ENCODE measurements at regions not wholly inside any gene's neighbourhood (a gene's known extent, or its start where the extent isn't known, plus 50 kb on each side); places are given as distances from the start of the nearest gene placed in this dataset.

DNA sequence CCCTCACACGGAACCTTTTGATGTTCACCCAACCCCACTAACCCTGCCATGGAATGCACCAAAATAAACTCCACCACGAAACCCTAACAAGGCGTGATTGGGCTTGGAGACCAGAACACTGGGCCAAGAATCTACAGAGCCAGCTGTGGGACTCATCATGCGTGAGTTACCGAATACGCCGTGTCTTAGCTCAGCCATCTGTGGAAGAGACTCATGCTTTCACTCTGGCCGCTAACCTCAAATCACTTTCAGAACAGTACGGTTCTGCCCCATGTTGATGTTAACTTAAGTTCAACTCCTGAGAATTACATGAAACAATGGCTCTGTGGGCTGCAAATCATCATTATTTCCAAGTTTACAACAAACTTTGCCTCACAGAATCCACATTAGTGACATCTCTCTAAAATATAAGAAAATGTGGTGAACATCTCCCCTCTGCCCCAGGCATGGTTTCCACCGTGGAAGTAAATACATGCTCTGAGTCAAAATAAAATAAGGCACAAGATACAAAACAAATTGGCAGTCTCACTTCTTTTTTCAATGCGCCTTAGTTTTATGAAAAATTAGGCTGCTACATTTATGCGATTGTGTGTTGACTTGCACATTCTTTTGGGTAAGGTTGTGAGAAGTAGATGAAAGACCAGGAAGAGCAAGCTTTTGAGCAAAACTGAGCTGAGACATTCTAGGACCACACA is 308.9 kb upstream of the EXOC2 start:
- H3K9me3 Mint-ChIP-seq = peaks cover 0 to 1% (median 0%) of the 10 kb centered on the region in 11 donors
- ATAC-seq (no peak), DNase-seq (no peak)
- Histone ChIP-seq H3K9me3 (ENCODE audit: control insufficient read depth in 2 of 3, low read length in 3 of 3) (no peaks in the 10 kb centered on the region), H3K4me3 (ENCODE audit: low read length) (no peak overlapping the region), H3K27ac (ENCODE audit: low read depth, low read length) (no peak overlapping the region), H3K4me1 (ENCODE audit: control insufficient read depth in 2 of 2, insufficient read depth in 2 of 2, low read length in 2 of 2) (no peaks in the 10 kb centered on the region), H3K36me3 (ENCODE audit: control insufficient read depth in 2 of 3, insufficient read depth in 3 of 3, low read length in 3 of 3) (no peaks in the 10 kb centered on the region), H3K27me3 (ENCODE audit: control insufficient read depth in 2 of 2, insufficient read depth in 2 of 2, low read length in 2 of 2) (no peaks in the 10 kb centered on the region)
- H3K4me1 Mint-ChIP-seq = no peaks in the 10 kb centered on the region
- no peak overlapping the region for H3K4me3 Mint-ChIP-seq
- intact Hi-C loops (cut with micrococcal nuclease) = no loop called here
- POLR2A ChIA-PET = no interaction called here
- CTCF ChIA-PET = no interaction called here
- H3K36me3 Mint-ChIP-seq = no peaks in the 10 kb centered on the region
- H3K27ac Mint-ChIP-seq = no peak overlapping the region
- peaks cover 0 to 38% (median 26%) of the 10 kb centered on the region in 5 donors for H3K27me3 Mint-ChIP-seq

DNA sequence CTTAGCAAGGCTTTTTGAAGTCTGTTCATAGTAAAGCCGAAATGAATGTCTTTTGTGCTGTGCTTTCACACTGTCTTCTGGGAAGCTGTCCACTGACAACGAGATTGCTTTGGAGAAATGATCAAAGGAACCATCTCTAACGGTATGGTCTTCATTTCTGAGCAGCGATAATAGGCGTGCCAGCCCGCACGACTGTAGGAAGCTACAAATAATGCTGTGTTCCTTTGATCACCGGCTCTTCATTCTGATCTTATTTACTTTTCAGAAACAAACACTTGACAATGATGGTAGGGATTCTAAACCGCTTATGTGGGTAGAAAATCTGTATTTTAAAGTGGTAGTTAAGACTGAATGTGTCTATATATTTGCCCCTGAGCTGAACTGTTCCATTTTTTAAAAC is 306.6 kb upstream of the EXOC2 start:
- H3K4me1 Mint-ChIP-seq = no peaks in the 10 kb centered on the region
- peaks cover 2 to 55% (median 36%) of the 10 kb centered on the region in 5 donors for H3K27me3 Mint-ChIP-seq
- POLR2A ChIA-PET = no interaction called here
- H3K9me3 ChIP-seq (ENCODE audit: control insufficient read depth in 2 of 3, low read length in 3 of 3) = no peaks in the 10 kb centered on the region
- no peaks in the 10 kb centered on the region for H3K4me1 ChIP-seq (ENCODE audit: control insufficient read depth in 2 of 2, insufficient read depth in 2 of 2, low read length in 2 of 2)
- H3K9me3 Mint-ChIP-seq = peaks cover 0 to 1% (median 0%) of the 10 kb centered on the region in 11 donors
- no peak overlapping the region for H3K27ac ChIP-seq (ENCODE audit: low read depth, low read length)
- ATAC-seq (no peak), DNase-seq (no peak)
- H3K4me3 Mint-ChIP-seq = no peak overlapping the region
- intact Hi-C loops (cut with micrococcal nuclease) = no loop called here
- CTCF ChIA-PET = no interaction called here
- no peaks in the 10 kb centered on the region for H3K27me3 ChIP-seq (ENCODE audit: control insufficient read depth in 2 of 2, insufficient read depth in 2 of 2, low read length in 2 of 2)
- H3K4me3 ChIP-seq (ENCODE audit: low read length) = no peak overlapping the region
- H3K36me3 Mint-ChIP-seq = no peaks in the 10 kb centered on the region
- no peak overlapping the region for H3K27ac Mint-ChIP-seq
- no peaks in the 10 kb centered on the region for H3K36me3 ChIP-seq (ENCODE audit: control insufficient read depth in 2 of 3, insufficient read depth in 3 of 3, low read length in 3 of 3)

DNA sequence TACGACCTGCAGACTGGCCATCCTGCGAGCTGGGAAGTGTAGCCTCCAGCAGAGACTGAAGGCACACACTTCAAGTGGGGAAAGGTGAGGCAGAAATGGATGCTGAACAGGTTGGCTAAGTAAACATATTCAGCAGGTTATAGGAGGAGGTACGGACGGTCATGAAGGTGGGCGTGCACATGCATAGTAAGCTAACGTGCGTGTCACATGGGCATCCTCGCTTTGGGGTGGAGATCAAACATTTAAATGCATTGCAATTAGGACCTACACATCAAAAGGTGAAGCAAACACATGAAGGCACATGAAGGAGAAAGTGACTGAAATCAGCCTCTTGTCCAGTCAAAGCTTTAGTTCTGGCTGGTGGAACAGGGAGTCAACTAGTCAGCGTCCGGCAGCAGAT is 305.6 kb upstream of the EXOC2 start:
- no peak overlapping the region for H3K27ac ChIP-seq (ENCODE audit: low read depth, low read length)
- H3K4me1 ChIP-seq (ENCODE audit: control insufficient read depth in 2 of 2, insufficient read depth in 2 of 2, low read length in 2 of 2) = no peaks in the 10 kb centered on the region
- H3K27me3 Mint-ChIP-seq = peaks cover 2 to 55% (median 42%) of the 10 kb centered on the region in 5 donors
- H3K9me3 Mint-ChIP-seq = peaks cover 0 to 1% (median 0%) of the 10 kb centered on the region in 11 donors
- ChIA-PET CTCF (no interaction called here), POLR2A (no interaction called here)
- DNase-seq = no peak
- H3K36me3 Mint-ChIP-seq = no peaks in the 10 kb centered on the region
- ATAC-seq = no peak
- intact Hi-C loops (cut with micrococcal nuclease) = no loop called here
- no peaks in the 10 kb centered on the region for H3K27me3 ChIP-seq (ENCODE audit: control insufficient read depth in 2 of 2, insufficient read depth in 2 of 2, low read length in 2 of 2)
- no peaks in the 10 kb centered on the region for H3K4me1 Mint-ChIP-seq
- no peak overlapping the region for H3K27ac Mint-ChIP-seq
- H3K4me3 ChIP-seq (ENCODE audit: low read length) = no peak overlapping the region
- H3K4me3 Mint-ChIP-seq = no peak overlapping the region
- H3K9me3 ChIP-seq (ENCODE audit: control insufficient read depth in 2 of 3, low read length in 3 of 3) = no peaks in the 10 kb centered on the region
- H3K36me3 ChIP-seq (ENCODE audit: control insufficient read depth in 2 of 3, insufficient read depth in 3 of 3, low read length in 3 of 3) = no peaks in the 10 kb centered on the region

DNA sequence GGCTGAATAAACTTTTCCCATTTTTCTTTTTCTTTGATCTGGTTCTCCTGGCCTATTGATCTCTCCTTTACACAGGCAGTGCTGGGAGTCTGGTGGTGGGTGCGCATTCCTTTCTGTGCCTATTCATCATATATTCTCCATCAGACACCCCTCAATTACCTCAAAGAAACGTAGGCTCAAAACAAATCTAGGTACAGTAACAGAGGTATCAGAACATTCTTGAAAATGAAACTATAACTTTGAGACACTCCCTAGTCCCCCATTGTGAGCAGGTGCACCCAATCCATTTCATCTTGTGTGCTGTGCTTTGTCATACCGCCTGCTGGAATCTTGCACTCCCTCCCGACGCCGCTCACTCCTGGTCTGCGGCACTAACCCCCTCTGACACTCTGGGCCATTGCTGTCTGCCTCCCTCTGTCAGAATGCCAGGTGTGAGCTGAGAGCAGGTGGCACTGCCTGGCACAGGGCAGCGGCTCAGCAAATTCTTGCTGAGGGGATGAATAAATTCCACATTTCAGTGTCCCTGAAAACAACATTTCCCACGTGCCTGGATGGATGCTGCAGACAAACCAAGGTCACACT is 303.4 kb upstream of the EXOC2 start:
- ChIA-PET CTCF (no interaction called here), POLR2A (no interaction called here)
- no peaks in the 10 kb centered on the region for H3K36me3 ChIP-seq (ENCODE audit: control insufficient read depth in 2 of 3, insufficient read depth in 3 of 3, low read length in 3 of 3)
- Mint-ChIP-seq H3K4me1 (no peaks in the 10 kb centered on the region), H3K36me3 (no peaks in the 10 kb centered on the region), H3K4me3 (no peak overlapping the region), H3K27me3 (peaks cover 14 to 51% (median 46%) of the 10 kb centered on the region in 5 donors), H3K27ac (no peak overlapping the region), H3K9me3 (peaks cover 0 to 1% (median 0%) of the 10 kb centered on the region in 11 donors)
- H3K4me1 ChIP-seq (ENCODE audit: control insufficient read depth in 2 of 2, insufficient read depth in 2 of 2, low read length in 2 of 2) = no peaks in the 10 kb centered on the region
- no peaks in the 10 kb centered on the region for H3K9me3 ChIP-seq (ENCODE audit: control insufficient read depth in 2 of 3, low read length in 3 of 3)
- ATAC-seq (no peak), DNase-seq (no peak)
- H3K27me3 ChIP-seq (ENCODE audit: control insufficient read depth in 2 of 2, insufficient read depth in 2 of 2, low read length in 2 of 2) = no peaks in the 10 kb centered on the region
- intact Hi-C loops (cut with micrococcal nuclease) = no loop called here
- no peak overlapping the region for H3K27ac ChIP-seq (ENCODE audit: low read depth, low read length)
- H3K4me3 ChIP-seq (ENCODE audit: low read length) = no peak overlapping the region

DNA sequence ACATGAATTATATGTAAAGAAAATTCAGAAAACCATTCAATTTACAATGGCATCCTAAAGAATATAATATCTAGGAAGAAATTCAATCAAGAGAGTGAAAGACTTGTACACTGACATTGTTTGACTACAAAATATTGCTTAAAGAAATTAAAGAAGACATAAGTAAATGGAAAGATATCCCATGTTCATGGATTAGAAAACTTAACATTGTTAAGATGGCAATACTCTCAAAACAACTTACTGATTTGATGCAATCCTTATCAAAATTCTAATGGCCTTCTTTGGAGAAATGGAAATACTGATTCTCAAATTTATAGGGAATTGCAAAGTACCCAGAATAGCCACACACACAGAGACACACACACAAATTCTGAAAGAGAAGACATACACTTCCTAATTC is 298.3 kb upstream of the EXOC2 start:
- H3K36me3 ChIP-seq (ENCODE audit: control insufficient read depth in 2 of 3, insufficient read depth in 3 of 3, low read length in 3 of 3) = no peaks in the 10 kb centered on the region
- ATAC-seq (no peak), DNase-seq (no peak)
- POLR2A ChIA-PET = no interaction called here
- no peak overlapping the region for H3K27ac Mint-ChIP-seq
- H3K27me3 ChIP-seq (ENCODE audit: control insufficient read depth in 2 of 2, insufficient read depth in 2 of 2, low read length in 2 of 2) = no peaks in the 10 kb centered on the region
- no peak overlapping the region for H3K27ac ChIP-seq (ENCODE audit: low read depth, low read length)
- H3K4me3 ChIP-seq (ENCODE audit: low read length) = no peak overlapping the region
- peaks cover 0 to 13% (median 0%) of the 10 kb centered on the region in 11 donors for H3K9me3 Mint-ChIP-seq
- no peaks in the 10 kb centered on the region for H3K4me1 ChIP-seq (ENCODE audit: control insufficient read depth in 2 of 2, insufficient read depth in 2 of 2, low read length in 2 of 2)
- no peak overlapping the region for H3K4me3 Mint-ChIP-seq
- CTCF ChIA-PET = no interaction called here
- H3K9me3 ChIP-seq (ENCODE audit: control insufficient read depth in 2 of 3, low read length in 3 of 3) = no peaks in the 10 kb centered on the region
- peaks cover 36 to 62% (median 55%) of the 10 kb centered on the region in 5 donors for H3K27me3 Mint-ChIP-seq
- intact Hi-C loops (cut with micrococcal nuclease) = no loop called here
- no peaks in the 10 kb centered on the region for H3K36me3 Mint-ChIP-seq
- H3K4me1 Mint-ChIP-seq = no peaks in the 10 kb centered on the region

DNA sequence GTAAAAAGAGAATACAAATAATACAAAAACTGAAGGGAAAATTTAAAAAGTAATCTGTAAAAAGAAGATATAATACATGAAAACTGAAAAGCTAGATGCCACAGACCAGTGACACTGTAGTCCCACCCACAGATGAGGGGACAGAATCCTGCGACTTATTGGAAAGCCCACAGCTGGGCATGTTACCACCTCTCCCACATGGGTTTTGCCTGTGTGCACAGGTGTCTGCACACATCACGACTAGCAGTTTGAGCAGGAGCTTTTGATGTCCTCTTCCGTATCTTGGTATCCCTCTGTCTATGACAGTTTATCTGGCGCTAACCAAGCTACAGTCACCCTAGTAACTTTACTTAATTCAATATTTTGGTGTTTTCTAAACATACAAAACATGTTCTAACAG is 291.1 kb upstream of the EXOC2 start:
- peaks cover 0 to 7% (median 0%) of the 10 kb centered on the region in 5 donors for H3K36me3 Mint-ChIP-seq
- intact Hi-C loops (cut with micrococcal nuclease) = no loop called here

More for the DNA sequence above, 291.1 kb upstream of the EXOC2 start:
- Mint-ChIP-seq H3K4me3 (no peak overlapping the region), H3K9me3 (peaks cover 0 to 32% (median 7%) of the 10 kb centered on the region in 11 donors), H3K27me3 (peaks cover 20 to 53% (median 43%) of the 10 kb centered on the region in 5 donors), H3K4me1 (no peaks in the 10 kb centered on the region), H3K27ac (no peak overlapping the region)
- Histone ChIP-seq H3K9me3 (ENCODE audit: control insufficient read depth in 2 of 3, low read length in 3 of 3) (no peaks in the 10 kb centered on the region), H3K27me3 (ENCODE audit: control insufficient read depth in 2 of 2, insufficient read depth in 2 of 2, low read length in 2 of 2) (no peaks in the 10 kb centered on the region), H3K36me3 (ENCODE audit: control insufficient read depth in 2 of 3, insufficient read depth in 3 of 3, low read length in 3 of 3) (no peaks in the 10 kb centered on the region), H3K27ac (ENCODE audit: low read depth, low read length) (no peak overlapping the region), H3K4me1 (ENCODE audit: control insufficient read depth in 2 of 2, insufficient read depth in 2 of 2, low read length in 2 of 2) (no peaks in the 10 kb centered on the region), H3K4me3 (ENCODE audit: low read length) (no peak overlapping the region)
- CTCF ChIA-PET = no interaction called here
- POLR2A ChIA-PET = no interaction called here
- DNase-seq (no peak), ATAC-seq (no peak)
